ENCODE measurements at regions not wholly inside any gene's neighbourhood (a gene's known extent, or its start where the extent isn't known, plus 50 kb on each side); places are given as distances from the start of the nearest gene placed in this dataset.

DNA sequence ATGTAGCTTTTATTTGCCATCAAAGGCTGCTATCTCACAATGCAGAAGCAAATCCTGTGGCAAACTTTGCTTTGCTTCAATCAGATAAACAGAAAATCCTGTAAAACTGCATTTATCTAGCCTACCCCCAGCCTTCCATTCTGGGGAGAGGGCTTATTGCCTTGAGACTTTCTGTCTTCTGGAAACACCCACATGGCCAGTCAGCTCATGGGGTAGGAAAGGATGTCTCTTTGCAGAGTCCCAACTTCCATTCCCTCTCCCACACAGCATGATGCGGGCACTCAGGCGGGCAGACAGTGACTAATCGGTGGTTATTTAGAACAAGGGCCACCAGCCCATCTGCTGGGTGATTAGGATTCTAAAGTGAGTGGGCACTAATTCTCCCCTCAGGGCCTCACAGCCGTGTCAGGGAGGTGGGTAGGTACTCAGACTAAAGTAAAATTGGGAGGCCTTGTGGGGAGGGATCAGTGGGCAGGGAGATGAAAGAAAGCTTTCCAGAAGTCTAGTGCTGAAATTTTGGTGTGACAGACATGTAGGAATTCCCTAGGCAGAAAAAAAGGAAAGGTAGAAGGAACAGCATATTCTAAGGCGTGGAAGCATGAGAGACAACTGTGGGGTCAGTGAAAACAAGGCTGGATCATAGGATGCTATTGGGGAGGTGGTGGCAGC is 720.5 kb downstream of the VRK1 start:
- DNase-seq (ENCODE audit: low spot score): no peak

DNA sequence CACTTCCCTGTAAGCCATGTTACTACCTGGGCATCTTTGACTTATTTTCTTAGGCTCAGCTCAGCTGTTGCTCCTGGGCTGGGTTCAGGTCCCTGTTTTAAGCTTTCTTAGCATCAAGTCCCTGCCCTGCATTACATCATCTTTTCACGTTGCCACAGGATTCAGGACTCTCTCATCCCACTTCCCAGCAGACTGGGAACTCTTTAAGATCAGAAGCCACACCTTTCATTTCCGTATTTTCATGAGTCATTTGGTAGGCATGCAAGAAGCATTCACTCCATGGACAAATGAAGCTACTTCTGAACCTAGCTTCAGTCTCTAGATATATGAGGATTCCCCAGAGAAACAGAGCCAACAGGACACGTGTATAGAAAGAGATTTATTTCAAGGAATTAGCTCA is 726.8 kb downstream of the VRK1 start:
- DNase-seq (ENCODE audit: low spot score): no peak

DNA sequence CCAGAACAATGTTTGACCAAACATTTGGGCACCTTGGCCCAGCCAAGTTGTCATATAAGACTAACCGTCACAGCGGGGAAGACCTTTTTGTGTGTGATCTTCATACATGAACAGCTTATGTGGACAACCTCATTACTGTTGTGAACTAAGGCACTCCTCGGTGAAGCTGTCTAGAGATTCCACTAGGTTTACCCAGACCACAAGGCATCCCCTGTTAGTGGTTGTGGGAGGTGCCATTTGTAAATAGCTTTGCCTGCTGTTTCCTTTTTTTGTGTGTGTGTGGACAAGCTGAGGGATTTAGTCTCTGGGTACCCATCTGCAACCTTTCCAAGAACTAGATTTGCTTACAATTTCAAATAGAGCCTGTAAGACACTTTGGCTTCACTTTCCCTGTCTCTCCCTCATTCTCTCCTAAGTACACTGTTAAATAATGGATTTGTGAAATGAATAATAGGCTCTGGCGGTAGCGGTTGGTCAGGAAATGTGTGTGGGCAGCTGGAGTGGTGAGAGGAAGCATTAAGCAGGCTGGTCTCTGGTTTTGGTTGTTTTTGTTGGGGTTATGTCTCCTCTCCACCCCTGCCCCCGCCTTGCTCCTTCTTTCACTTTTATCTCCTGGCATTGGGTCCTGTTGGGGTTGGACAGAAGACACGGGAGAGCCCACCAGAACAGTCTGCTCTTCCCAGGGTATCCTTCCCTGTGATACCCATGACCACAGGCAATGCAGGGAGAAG is 727.6 kb downstream of the VRK1 start:
- DNase-seq (ENCODE audit: low spot score): no peak

DNA sequence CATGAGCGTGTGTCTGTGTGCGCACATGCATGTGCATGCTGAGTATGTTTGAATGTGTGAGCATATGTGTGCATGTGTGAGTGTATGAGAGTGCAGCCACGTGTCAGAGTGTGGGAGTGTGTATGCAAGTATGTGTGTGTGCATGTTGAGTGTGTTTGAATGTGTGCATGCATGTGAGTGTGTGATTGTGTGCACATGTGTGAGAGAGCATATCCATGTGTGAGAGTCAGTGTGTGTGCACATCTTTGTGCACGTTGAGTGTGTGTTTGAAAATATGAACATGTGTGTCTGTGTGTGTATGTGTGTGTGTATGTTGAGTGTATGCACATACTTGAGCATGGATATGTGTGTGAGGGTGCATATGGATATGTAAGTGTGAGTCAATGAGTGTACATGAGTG is 730.8 kb downstream of the VRK1 start:
- DNase-seq (ENCODE audit: low spot score): no peak

DNA sequence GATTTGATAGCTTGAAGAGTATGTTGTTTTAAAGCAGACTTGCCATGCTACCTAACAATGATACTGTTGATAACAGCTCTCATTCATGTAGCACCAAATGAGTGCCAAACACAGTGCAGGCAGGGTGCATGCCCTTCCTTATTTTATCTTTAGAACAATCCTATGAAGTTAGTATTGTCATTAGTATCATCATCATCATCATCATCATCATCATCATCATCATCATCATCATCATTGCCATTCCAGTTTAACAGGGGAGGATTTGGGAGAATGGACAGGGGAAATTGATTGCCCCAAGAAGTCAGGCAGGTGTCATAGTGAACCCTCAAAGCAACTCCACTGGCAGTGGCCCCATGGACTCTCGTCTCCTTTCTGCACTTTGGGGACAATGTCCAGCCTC is 734.9 kb downstream of the VRK1 start:
- no peak for DNase-seq (ENCODE audit: low spot score)

DNA sequence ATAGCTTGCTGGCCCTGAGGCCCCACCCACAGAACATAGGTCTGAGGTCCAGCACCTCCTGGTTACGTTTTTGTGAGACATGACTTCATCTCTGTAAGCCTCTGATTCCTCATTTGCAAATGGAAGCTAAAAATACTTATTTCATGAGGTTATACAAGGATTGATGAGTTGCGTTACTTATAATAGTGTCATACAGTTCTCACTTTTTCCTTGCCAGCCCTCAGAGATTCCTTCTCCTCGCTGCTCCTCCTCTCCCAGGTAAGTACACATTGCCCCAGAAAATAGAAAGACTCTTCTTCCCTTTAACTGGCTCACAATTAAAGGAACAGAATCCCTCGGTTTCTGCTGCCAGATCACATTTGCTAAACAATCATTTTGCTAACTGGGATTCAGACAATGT is 739.2 kb downstream of the VRK1 start:
- DNase-seq (ENCODE audit: low spot score): no peak

DNA sequence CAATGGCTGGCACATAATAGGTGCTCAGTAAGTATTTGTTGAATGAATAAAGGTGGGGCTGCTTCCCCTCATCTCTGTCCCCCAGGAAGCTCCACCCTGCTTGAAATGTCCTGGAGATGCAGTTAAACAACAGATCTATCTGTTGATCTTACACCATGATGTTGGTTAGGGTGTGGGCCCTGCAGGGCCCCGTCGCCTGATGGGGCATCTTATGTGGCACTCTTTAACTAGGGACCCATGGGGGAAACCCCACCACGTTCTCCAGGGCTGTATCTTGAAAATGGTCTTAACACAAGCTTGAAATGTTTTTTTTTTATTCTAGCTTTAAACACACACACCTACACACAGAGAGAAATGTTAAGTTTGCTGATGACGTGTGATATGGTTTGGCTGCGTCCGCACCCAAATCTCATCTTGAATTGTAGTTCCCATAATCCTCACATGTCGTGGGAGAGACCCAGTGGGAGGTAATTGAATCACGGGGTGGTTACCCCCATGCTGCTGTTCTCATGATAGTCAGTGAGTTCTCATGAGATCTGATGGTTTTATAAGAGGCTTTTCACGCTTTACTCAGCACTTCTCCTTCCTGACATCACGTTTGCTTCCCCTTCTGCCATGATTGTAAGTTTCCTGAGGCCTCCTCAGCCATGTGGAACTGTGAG is 741.7 kb downstream of the VRK1 start:
- no peak for DNase-seq (ENCODE audit: low spot score)

DNA sequence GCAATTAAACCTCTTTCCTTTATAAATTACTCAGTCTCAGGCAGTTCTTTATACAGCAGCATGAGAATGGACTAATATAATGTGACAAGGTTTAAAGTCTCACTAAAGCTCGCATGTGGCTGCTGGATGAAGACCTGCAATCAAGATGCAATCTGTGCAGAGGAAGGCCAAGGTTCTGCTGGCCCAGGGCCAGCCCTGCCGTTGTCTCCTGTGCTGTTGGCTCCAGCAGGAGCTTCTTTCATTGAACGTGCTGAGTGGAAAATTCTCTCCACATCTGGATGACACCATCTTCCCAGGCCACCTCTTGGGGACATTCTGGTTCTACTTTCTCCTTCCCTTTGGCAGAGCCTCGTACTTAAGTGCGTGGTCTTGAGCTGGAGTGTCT is 742.2 kb downstream of the VRK1 start:
- DNase-seq (ENCODE audit: low spot score): no peak

DNA sequence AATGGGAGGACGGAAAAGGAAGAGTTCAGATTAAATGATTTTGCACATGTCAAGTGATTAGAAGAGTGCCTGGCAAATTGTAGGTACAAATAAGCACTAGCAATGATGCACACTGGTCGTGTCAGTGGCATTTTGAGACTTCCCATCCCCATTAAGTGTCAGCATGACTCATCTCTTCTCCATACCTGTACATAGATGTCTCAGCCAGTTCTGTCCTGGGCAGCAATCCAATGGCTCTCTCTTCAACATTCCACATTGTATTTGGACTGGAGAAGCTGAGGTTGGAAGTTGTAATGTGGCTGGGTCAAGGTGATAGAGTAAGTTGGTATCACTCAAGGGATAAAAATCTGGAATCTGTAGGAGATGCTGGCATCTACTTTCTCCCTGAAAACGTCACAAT is 742.7 kb downstream of the VRK1 start:
- no peak for DNase-seq (ENCODE audit: low spot score)

DNA sequence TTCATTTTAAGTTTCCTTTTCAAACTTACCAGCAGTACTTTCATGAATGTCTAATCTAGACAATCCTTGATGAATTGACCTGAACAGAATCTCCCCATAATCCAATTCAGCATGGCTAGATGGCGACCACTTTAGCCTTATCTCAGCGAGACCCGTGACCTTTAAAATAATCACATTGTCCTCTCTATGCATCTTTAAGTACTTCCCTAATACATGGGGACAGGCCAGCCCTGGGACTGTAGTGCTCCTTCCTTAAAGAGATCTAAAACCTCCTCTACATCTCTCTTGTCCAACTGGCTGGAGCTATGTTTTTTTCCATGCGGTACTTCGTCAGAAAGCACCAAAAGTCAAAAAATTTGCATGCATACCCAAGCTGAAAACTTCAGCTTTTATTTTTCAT is 746.0 kb downstream of the VRK1 start:
- no peak for DNase-seq (ENCODE audit: low spot score)

DNA sequence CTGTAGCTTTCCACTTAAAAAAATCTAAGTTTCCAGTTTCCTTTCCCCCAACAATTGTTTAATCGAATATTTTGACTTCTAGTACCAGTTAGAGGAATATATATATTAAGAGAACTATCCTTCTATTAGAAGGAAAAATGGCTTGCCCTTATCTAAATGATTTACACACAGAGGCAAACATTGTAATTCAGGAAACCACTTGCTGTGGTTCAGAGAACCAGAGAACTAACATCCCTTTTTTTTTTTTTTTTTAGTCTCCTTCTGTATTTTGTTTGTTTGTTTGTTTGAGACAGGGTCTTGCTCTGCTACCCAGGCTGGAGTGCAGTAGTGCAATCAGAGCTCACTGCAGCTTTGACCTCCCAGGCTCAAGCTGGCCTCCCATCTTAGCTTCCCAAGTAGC is 746.6 kb downstream of the VRK1 start:
- no peak for DNase-seq (ENCODE audit: low spot score)

DNA sequence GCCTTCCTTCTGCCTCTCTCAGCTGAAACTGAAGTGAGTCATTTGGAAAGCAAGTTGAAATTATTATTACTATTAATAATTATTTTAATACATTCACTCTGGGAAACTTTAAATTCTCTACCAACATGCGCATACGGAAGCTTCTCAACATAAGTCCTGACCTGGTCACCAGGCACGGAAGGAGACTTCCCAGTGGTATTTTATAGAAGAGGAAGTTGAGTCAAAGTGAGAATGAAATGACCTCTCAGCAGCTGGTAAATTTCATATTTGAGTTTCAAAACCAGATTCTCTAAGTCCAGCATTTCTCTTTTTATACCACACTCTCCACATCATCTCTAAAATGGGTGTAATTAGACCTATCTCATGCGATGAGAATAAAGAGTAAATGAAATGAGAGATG is 747.4 kb downstream of the VRK1 start:
- no peak for DNase-seq (ENCODE audit: low spot score)

DNA sequence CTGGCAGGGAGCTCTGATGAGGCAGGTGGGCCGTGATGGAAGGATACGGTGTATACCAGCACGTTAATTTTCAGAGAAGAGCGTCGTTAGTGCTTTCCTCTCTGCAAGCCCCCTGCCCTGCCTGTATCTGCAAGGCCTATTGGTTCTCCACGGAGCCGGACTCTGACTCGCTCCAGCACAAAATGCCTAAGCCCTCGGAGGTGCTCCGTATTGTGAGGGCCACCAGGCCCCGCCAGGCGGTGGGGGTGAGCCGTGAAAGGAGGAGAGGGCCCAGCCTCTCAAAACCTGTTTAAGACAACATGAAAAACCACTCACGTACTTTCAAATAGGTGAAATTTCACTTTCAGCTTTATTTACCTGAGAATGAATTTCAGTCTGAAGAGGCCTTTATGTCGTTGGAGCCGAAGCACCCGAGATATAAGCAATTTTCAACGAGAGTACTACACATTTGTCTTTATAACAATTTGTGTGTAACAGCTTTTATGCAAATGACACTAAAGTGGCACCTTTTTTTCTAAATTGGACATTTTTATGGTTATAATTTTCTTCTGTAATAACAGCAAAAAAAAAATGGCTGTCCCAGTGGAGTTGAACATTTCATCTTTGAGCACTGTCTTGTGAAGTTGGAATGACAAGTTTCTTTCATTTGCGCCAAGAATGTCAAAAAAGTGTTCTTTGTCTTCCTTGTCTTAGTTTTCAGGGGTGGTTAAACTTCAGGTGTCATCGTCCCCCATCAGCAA is 749.5 kb downstream of the VRK1 start:
- DNase-seq (ENCODE audit: low spot score): no peak

DNA sequence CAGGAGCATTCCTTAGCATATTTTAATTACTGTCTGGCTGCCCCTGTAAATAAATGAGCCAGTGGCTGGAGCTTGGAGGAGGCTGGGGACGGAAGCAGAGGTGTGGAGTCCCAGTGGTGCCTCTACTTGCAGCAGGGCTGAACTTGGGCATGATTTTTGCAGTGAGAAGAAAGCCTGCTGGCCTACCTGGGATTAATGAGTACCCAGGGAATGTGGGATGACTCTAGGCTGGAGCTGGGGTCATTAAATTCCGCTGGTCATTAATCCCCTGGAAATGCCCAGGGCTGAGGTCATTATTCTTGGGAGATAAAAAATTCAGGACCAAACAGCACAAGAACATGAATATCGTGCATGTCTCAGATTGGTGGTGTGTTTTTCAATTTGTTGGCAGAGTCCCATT is 753.3 kb downstream of the VRK1 start:
- DNase-seq (ENCODE audit: low spot score): no peak

DNA sequence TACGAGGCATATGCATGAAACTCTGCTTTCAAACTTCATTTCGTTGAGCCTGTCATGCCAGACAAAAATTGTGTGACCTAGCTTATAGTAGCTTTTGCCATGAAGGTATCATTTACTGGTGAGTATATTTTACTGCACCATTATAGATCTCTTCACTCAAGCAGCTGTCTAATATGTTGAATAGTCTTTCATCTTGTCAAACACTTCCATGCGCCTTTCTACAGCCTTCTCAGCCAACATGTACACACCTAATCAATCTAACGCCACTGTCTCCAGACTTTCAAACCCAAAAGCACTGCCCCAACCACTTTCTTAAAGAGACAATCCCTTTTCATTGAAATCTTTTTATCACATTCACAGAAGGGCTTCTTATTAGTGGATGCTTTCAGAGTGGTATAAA is 757.4 kb downstream of the VRK1 start:
- DNase-seq (ENCODE audit: low spot score): no peak

DNA sequence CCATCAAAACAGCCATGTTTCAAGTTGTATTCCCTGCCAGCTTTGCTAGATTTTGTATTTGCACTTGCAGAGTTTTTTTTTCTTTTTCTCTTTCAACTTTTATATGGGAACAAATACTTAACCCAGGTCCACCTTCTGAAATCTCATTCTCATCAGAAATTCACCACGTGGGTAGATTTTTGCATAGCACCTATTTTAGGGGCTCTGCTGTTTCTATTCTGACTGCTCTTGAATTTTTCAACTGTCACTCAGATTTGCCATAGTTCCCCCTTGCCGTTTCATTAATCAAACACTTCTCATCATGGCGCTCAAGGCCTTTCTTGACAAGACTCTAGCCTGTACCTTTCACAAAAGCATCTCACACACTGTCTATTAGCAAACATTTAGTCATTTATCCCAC is 767.2 kb downstream of the VRK1 start:
- DNase-seq (ENCODE audit: low spot score): no peak

DNA sequence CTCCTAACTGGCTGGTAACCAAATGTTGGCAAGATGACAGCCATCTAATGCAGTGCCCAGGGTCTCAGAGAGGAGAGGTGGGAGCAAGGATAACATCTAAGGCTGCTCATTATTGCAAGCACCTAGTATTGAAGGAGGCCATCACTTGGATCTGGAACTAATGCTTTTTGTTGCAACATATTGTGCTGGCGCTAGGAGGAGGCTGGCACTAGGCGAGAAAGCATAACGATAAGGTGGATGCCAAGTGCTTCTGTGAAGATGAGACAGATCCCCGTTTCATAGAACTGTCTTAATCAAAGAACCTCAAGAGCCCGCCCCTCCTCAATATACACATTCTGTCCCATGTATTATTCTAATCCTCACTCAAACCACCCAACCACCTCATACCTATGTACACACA is 774.0 kb downstream of the VRK1 start:
- DNase-seq (ENCODE audit: low spot score): no peak

DNA sequence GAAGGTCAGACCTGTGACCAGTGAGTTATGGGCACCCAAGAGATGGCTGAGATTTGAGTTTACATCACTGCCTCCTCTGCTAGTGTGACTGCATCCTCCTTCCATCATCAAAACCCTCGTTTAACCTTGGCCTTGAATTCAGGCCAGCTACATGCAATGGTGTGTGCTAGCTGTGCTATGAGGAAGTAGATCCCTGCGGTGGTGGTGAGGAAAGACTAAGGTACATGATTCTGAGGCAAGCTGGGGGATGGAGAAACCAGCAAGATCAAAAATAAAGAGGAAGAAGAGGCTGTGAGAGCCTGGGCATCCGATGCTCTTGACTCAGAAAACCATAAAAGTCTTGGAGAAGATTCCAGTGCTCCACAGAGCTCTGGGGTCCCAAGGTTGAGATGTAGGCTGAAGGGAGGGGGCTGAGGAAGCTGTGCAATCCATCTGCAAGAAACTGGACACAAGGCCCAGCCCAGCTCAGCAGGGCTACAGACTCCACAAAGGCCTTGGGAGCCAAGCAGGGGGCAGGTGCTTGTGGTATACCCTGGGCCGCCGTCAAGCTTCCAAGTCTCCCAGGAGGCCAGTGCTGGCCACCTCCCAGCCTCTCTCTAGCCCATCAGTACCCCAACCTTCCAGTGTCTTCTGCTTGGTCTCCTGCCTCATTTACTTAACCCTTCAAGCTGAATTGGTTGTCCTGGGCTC is 774.8 kb downstream of the VRK1 start:
- DNase-seq (ENCODE audit: low spot score): no peak

DNA sequence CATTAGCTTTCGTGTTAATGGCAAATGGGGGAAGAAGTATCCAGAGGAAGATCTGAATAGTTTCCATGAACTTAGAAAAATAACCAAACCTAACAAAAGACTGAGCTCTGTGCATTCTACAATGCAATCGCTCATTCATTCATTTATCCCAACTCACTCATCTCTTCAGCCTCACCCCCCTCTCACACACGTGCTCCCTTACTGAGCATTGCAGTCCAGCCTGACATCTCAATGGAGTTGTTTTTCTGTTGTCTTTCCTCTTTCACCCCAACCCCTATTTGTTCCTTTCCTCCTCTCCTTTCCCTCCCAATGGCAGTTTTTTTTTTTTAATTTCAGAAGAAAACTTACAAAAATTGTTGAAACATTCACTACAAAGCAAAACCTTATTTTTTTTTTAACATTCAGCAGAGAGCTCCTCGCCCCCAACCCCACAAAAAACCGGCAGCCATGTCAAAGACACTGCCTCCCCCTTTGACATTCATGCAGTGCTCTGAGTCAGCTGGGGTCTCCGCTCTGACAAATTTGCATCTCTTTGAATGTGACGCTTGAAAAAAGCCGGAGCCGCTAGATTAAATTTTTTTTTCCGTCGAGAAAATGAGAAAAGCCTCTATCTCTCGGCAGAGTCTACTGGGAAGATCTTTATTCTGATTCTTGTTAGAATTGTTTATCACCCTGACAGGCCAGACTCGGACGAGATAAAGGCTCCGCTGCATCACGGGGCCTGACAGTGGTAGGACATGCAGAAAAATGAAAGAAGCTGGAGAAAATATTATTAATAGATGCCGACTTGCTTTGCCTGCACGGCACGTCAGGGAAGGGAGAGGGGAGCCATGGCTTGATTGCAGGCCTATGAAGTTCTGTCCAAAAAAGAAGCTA is 775.6 kb downstream of the VRK1 start:
- DNase-seq (ENCODE audit: low spot score): no peak

DNA sequence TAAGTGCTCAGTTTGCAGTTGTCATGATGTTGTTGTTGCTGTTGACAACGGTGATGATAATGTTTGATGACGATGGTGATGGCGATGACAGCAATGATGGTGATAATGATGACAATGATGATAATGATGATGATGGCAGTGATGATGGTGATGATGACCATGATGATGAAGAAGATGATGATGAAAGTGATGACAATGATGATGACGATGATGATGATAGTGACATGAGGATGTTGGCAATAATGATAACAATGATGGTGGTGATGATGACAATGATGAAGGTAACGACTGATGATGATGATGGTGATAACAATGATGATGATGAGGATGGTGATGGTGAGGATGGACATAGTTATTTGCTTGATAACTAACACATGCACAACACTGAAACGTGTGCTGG is 778.5 kb downstream of the VRK1 start:
- DNase-seq (ENCODE audit: low spot score): no peak

DNA sequence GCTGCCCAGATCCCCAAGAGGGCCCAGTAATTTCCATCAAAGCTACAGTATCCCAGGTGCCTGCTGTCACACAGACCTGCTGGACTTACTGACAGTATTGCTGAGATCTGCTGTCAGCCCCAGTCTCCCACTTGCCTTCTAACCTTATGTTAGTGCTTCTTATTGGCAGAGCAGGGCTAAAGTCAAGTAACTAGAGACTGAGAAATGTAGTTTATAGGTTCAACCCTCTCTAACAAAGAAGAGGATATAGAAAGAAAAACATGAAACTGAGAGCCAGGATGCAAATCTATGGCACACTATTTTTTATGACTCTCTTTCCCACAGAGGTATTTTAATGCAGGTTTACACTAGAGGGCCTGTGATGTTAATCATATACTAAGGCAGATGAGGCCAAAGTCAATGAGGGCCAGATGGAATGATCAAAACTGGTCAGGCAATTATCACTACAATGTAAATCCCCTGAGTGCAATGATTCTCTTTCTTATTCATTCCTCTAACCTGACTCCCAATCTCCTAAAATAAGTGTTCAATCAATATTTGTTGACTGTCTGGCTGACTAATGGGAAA is 781.9 kb downstream of the VRK1 start:
- no peak for DNase-seq (ENCODE audit: low spot score)

Data from left forelimb (tissue), 1 donor.